SK-N-SH treated with all-trans-retinoic acid at 6 μM for 48 hours (cell line): ENCODE measurements at regions not wholly inside any gene's neighbourhood (a gene's known extent, or its start where the extent isn't known, plus 50 kb on each side); places are given as distances from the start of the nearest gene placed in this dataset.

Experiments used
- ARNTL ChIP-seq: fragments of 450-650 bp; formaldehyde crosslinking; IDR thresholded peaks from 2 replicates; pipeline ENCODE4 v1.5.0; 2020; ENCODE audit warnings: low read depth, mild to moderate bottlenecking, moderate library complexity, borderline replicate concordance
- BACH2 ChIP-seq: fragments of 250-450 bp; sonication (Bioruptor Pico); IDR thresholded peaks from 2 replicates; pipeline ENCODE4 v1.9.0; 2021; ENCODE audit warnings: mild to moderate bottlenecking, borderline replicate concordance
- CREB5 ChIP-seq: fragments of 250-450 bp; sonication (Bioruptor Pico); IDR thresholded peaks from 2 replicates; pipeline ENCODE4 v1.5.1; 2020; ENCODE audit warnings: low read depth, mild to moderate bottlenecking, moderate library complexity
- CSDC2 ChIP-seq: fragments of 250-450 bp; sonication (Bioruptor Pico); IDR thresholded peaks from 2 replicates; pipeline ENCODE4 v1.5.0; 2020; ENCODE audit warnings: mild to moderate bottlenecking, moderate library complexity
- CSRNP3 ChIP-seq: fragments of 250-450 bp; sonication (Bioruptor Pico); IDR thresholded peaks from 2 replicates; pipeline ENCODE4 v1.5.1; 2021; ENCODE audit warnings: mild to moderate bottlenecking, moderate library complexity
- ISL1 ChIP-seq: fragments of 250-450 bp; sonication (Bioruptor Pico); IDR thresholded peaks from 2 replicates; pipeline ENCODE4 v2.1.2; 2022; ENCODE audit warnings: mild to moderate bottlenecking, moderate library complexity
- PATZ1 ChIP-seq: fragments of 250-450 bp; sonication (Bioruptor Pico); IDR thresholded peaks from 2 replicates; pipeline ENCODE4 v1.8.0; 2020; ENCODE audit warnings: mild to moderate bottlenecking, moderate library complexity, borderline replicate concordance
- PPARA ChIP-seq: fragments of 250-450 bp; sonication (Bioruptor Pico); IDR thresholded peaks from 2 replicates; pipeline ENCODE4 v1.5.0; 2020; ENCODE audit warnings: mild to moderate bottlenecking, borderline replicate concordance
- TOX ChIP-seq: fragments of 250-450 bp; sonication (Bioruptor Pico); IDR thresholded peaks from 2 replicates; pipeline ENCODE4 v1.8.0; 2021; ENCODE audit warnings: mild to moderate bottlenecking, moderate library complexity, borderline replicate concordance
- ZC3H10 ChIP-seq: fragments of 250-450 bp; sonication (Bioruptor Pico); IDR thresholded peaks from 2 replicates; pipeline ENCODE4 v1.5.1; 2021; ENCODE audit warnings: mild to moderate bottlenecking, moderate library complexity
- ZFP3 ChIP-seq: fragments of 250-450 bp; sonication (Bioruptor Pico); IDR thresholded peaks from 2 replicates; pipeline ENCODE4 v1.5.0; 2020; ENCODE audit warnings: mild to moderate bottlenecking, moderate library complexity
- ZFP30 ChIP-seq: fragments of 450-650 bp; formaldehyde crosslinking; IDR thresholded peaks from 2 replicates; pipeline ENCODE4 v1.5.0; 2022; ENCODE audit warnings: mild to moderate bottlenecking, moderate library complexity
- ZNF8 ChIP-seq: fragments of 450-650 bp; formaldehyde crosslinking; IDR thresholded peaks from 2 replicates; pipeline ENCODE4 v1.5.0; 2020; ENCODE audit warnings: mild to moderate bottlenecking, moderate library complexity
- TF ChIP-seq, protein P1 (sequence below): fragments of 250-450 bp; sonication (Bioruptor Pico); IDR thresholded peaks from 2 replicates; pipeline ENCODE4 v1.8.0; 2021; ENCODE audit warnings: low read depth, mild to moderate bottlenecking, moderate library complexity, borderline replicate concordance

DNA sequence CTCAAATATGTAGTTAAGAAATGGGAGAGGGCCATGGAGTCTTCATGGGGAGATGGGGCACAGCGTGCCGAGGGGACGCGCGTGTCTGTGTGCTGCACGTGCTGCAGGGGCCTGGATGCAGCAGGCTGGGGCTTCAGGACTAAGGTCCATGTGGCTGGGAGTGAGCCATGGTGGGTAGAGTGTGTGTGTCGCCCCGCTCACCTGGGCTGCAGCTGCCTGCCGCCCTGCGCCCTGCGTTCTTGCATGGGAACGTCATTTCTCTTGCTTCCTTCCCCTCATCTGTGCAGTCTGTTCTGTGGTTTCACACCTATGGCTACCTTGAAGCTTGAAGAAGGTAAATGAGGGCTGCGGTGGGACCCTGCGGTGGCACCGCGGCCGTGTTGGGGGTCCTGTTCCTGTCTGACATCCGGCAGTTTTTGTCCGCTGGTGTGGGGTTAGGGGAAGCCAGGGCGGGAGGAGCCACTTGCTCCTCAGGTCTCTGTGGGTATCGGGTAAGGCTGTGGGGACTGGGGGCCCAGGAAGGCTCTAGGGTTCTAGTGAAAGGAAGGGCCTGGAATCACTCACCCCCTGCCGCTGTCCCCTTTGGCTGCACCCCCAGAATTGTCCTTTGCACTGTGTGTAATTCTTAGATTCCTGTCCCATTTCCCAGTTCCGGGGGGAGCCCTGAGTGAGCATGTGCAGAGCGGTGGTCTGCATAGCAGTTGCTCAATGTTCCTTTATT lies 54.1 kb upstream of the HS6ST1 start:
- TF ChIP-seq PPARA (CRISPR knock-in tag) (no peak), ISL1 (CRISPR knock-in tag) (no peak), BACH2 (no peak), ZFP3 (CRISPR knock-in tag) (no peak), ARNTL (no peak), TOX (CRISPR knock-in tag) (no peak), ZNF8 (CRISPR knock-in tag) (no peak), PATZ1 (no peak), CSRNP3 (CRISPR knock-in tag) (no peak), CSDC2 (CRISPR knock-in tag) (no peak), ZC3H10 (CRISPR knock-in tag) (no peak), CREB5 (CRISPR knock-in tag) (no peak), ZFP30 (CRISPR knock-in tag) (no peak)
- TF ChIP-seq, protein P1, sequence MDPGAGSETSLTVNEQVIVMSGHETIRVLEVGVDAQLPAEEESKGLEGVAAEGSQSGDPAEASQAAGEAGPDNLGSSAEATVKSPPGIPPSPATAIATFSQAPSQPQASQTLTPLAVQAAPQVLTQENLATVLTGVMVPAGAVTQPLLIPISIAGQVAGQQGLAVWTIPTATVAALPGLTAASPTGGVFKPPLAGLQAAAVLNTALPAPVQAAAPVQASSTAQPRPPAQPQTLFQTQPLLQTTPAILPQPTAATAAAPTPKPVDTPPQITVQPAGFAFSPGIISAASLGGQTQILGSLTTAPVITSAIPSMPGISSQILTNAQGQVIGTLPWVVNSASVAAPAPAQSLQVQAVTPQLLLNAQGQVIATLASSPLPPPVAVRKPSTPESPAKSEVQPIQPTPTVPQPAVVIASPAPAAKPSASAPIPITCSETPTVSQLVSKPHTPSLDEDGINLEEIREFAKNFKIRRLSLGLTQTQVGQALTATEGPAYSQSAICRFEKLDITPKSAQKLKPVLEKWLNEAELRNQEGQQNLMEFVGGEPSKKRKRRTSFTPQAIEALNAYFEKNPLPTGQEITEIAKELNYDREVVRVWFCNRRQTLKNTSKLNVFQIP (CRISPR knock-in tag): no peak
